SK-N-SH (cell line): ENCODE measurements at regions not wholly inside any gene's neighbourhood (a gene's known extent, or its start where the extent isn't known, plus 50 kb on each side); places are given as distances from the start of the nearest gene placed in this dataset.

Experiments used
- CTCF ChIP-seq: fragments of 200-600 bp; sonication (generic); IDR thresholded peaks from 2 replicates; pipeline ENCODE4 v1.6.1; 2017; ENCODE audit warnings: antibody characterized with exemption, mild to moderate bottlenecking, moderate library complexity
- JUND ChIP-seq: IDR thresholded peaks from 2 replicates; pipeline ENCODE4 v1.4.0; 2012
- POLR2AphosphoS5 ChIP-seq: IDR thresholded peaks from 2 replicates; pipeline ENCODE4 v1.6.1; 2012; ENCODE audit warnings: low read depth, low read length
- RAD21 ChIP-seq: IDR thresholded peaks from 2 replicates; pipeline ENCODE4 v1.6.1; 2012; ENCODE audit warnings: mild to moderate bottlenecking, low read length
- SMC3 ChIP-seq: IDR thresholded peaks from 2 replicates; pipeline ENCODE4 v1.6.1; 2012; ENCODE audit warnings: low read depth, low read length, improper control_type of control experiment
- TAF1 ChIP-seq: IDR thresholded peaks from 2 replicates; pipeline ENCODE4 v1.6.1; 2012; ENCODE audit warnings: low read depth, mild to moderate bottlenecking, low read length, moderate library complexity, borderline replicate concordance
- USF2 ChIP-seq: fragments of 150-350 bp; IDR thresholded peaks from 2 replicates; pipeline ENCODE4 v1.6.1; 2017; ENCODE audit warnings: antibody characterized with exemption, low read length, low read depth, borderline replicate concordance
- YY1 ChIP-seq: IDR thresholded peaks from 2 replicates; pipeline ENCODE4 v1.4.0; 2012; ENCODE audit warnings: low read depth, mild to moderate bottlenecking
- TF ChIP-seq, protein P1 (sequence below): IDR thresholded peaks from 2 replicates; pipeline ENCODE4 v1.6.1; 2012; ENCODE audit warnings: mild to moderate bottlenecking, low read depth, low read length, moderate library complexity

- TF ChIP-seq POLR2AphosphoS5 (no peak), RAD21 (no peak), SMC3 (no peak), YY1 (no peak), JUND (no peak), USF2 (no peak), CTCF (no peak), TAF1 (no peak)
- TF ChIP-seq, protein P1, sequence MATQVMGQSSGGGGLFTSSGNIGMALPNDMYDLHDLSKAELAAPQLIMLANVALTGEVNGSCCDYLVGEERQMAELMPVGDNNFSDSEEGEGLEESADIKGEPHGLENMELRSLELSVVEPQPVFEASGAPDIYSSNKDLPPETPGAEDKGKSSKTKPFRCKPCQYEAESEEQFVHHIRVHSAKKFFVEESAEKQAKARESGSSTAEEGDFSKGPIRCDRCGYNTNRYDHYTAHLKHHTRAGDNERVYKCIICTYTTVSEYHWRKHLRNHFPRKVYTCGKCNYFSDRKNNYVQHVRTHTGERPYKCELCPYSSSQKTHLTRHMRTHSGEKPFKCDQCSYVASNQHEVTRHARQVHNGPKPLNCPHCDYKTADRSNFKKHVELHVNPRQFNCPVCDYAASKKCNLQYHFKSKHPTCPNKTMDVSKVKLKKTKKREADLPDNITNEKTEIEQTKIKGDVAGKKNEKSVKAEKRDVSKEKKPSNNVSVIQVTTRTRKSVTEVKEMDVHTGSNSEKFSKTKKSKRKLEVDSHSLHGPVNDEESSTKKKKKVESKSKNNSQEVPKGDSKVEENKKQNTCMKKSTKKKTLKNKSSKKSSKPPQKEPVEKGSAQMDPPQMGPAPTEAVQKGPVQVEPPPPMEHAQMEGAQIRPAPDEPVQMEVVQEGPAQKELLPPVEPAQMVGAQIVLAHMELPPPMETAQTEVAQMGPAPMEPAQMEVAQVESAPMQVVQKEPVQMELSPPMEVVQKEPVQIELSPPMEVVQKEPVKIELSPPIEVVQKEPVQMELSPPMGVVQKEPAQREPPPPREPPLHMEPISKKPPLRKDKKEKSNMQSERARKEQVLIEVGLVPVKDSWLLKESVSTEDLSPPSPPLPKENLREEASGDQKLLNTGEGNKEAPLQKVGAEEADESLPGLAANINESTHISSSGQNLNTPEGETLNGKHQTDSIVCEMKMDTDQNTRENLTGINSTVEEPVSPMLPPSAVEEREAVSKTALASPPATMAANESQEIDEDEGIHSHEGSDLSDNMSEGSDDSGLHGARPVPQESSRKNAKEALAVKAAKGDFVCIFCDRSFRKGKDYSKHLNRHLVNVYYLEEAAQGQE, result no peak
Measured at GRCh38 chr22:48106715-48107259, 1344.3 kb downstream of the TBC1D22A start.
